H1 (cell line): ENCODE measurements at regions not wholly inside any gene's neighbourhood (a gene's known extent, or its start where the extent isn't known, plus 50 kb on each side); places are given as distances from the start of the nearest gene placed in this dataset.

Source experiments
- ASH2L ChIP-seq: fragments of 200-600, 300-600 bp; sonication (generic); IDR thresholded peaks from one replicate; pipeline ENCODE4 v1.7.1; 2017; ENCODE audit warnings: low read length
- BRCA1 ChIP-seq: IDR thresholded peaks from 2 replicates; pipeline ENCODE4 v1.6.1; 2012; ENCODE audit warnings: low read depth, low read length, improper control_type of control experiment
- CBX5 ChIP-seq: fragments of 300-800, 300-1000 bp; sonication (generic); IDR thresholded peaks from 2 replicates; pipeline ENCODE4 v1.7.1; 2016; ENCODE audit warnings: antibody characterized with exemption, low read length, low read depth
- CHD7 ChIP-seq: fragments of 300-600 bp; sonication (generic); IDR thresholded peaks from 2 replicates; pipeline ENCODE4 v1.7.1; 2012; ENCODE audit warnings: low read length, moderate library complexity, mild to moderate bottlenecking, inconsistent platforms; ENCODE audit not compliant: insufficient replicate concordance
- CREB1 ChIP-seq: IDR thresholded peaks from 2 replicates; pipeline ENCODE4 v1.6.1; 2012; ENCODE audit warnings: inconsistent platforms
- CTCF ChIP-seq, 3 experiments: IDR thresholded peaks; 1 replicate in 2 of 3; 2 replicates in 1 of 3; pipeline versions ENCODE4 v1.5.1 to v1.6.1; 2011; ENCODE audit warnings: low read length in 3 of 3, mild to moderate bottlenecking in 3 of 3, inconsistent platforms in 2 of 3, low read depth in 1 of 3, moderate library complexity in 1 of 3; ENCODE audit not compliant: insufficient read depth in 1 of 3; ENCODE audit errors: control extremely low read depth in 1 of 3
- GTF2F1 ChIP-seq: IDR thresholded peaks from 2 replicates; pipeline ENCODE4 v1.6.1; 2012; ENCODE audit warnings: low read depth, low read length, improper control_type of control experiment, borderline replicate concordance
- HDAC6 ChIP-seq: IDR thresholded peaks from one replicate; pipeline ENCODE4 v1.7.1; 2012; ENCODE audit warnings: low read depth, mild to moderate bottlenecking, inconsistent platforms, low read length, moderate library complexity
- POU5F1 ChIP-seq: IDR thresholded peaks from 2 replicates; pipeline ENCODE4 v1.6.1; 2011; ENCODE audit warnings: low read depth, mild to moderate bottlenecking, low read length, moderate library complexity

GRCh38 chr3:147799601-147800000, 390.4 kb downstream of the ZIC1 start (continued):
- TF ChIP-seq CHD7 (no peak), BRCA1 (no peak), HDAC6 (no peak), CTCF (IDR thresholded peaks at IDR 0.05; ENCODE audit: control extremely low read depth in 1 of 3, insufficient read depth in 1 of 3, low read depth in 1 of 3, low read length in 3 of 3) (no peak), GTF2F1 (no peak), CREB1 (no peak), POU5F1 (no peak), ASH2L (no peak), CBX5 (no peak)
